ENCODE measurements at regions not wholly inside any gene's neighbourhood (a gene's known extent, or its start where the extent isn't known, plus 50 kb on each side); places are given as distances from the start of the nearest gene placed in this dataset.

GRCh38 chr13:84843368-84843767 is 955.9 kb downstream of the SLITRK6 start:
- no peak for TF ChIP-seq CTCF (IDR thresholded peaks at IDR 0.05; ENCODE audit: low read depth, low read length, poor library complexity, severe bottlenecking)
- TF ChIP-seq EZH2phosphoT487 (IDR thresholded peaks at IDR 0.05; ENCODE audit: borderline replicate concordance, low read length): no peak

All from DOHH2 (cell line).